ENCODE measurements at regions not wholly inside any gene's neighbourhood (a gene's known extent, or its start where the extent isn't known, plus 50 kb on each side); places are given as distances from the start of the nearest gene placed in this dataset.

- DNase-seq = no peak
Observed at GRCh38 chr17:54536306-54536705, 364.3 kb upstream of the TOM1L1 start.

DNA sequence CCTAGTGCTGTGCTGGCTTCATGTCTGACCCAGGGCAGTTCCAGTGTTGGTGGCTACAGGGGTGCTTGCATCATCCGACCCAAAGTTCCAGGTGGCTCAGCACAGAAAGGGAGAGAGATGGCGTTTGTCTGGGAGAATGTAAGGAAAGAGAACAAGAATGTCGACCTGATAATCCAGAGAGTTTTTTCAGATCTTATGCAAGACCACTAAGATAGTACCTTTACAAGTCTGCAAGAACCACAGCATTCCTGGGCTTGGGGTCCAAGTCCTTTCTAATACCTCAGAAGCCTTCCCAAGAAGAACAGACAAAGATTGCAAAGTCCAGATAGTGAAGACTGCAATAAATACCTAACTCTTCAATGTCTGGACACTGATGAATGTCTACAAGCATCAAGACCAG is 363.0 kb upstream of the TOM1L1 start:
- H3K9me3 ChIP-seq (ENCODE audit: severe bottlenecking) = no peaks in the 10 kb centered on the region
- DNase-seq = no peak
- H3K27me3 ChIP-seq (ENCODE audit: insufficient read depth, low read depth, severe bottlenecking) = no peaks in the 10 kb centered on the region
- no peak overlapping the region for H3K27ac ChIP-seq
- no peak overlapping the region for H3K4me3 ChIP-seq (ENCODE audit: low read depth, low read length)
- H3K36me3 ChIP-seq = no peaks in the 10 kb centered on the region
- TF ChIP-seq, protein P1, sequence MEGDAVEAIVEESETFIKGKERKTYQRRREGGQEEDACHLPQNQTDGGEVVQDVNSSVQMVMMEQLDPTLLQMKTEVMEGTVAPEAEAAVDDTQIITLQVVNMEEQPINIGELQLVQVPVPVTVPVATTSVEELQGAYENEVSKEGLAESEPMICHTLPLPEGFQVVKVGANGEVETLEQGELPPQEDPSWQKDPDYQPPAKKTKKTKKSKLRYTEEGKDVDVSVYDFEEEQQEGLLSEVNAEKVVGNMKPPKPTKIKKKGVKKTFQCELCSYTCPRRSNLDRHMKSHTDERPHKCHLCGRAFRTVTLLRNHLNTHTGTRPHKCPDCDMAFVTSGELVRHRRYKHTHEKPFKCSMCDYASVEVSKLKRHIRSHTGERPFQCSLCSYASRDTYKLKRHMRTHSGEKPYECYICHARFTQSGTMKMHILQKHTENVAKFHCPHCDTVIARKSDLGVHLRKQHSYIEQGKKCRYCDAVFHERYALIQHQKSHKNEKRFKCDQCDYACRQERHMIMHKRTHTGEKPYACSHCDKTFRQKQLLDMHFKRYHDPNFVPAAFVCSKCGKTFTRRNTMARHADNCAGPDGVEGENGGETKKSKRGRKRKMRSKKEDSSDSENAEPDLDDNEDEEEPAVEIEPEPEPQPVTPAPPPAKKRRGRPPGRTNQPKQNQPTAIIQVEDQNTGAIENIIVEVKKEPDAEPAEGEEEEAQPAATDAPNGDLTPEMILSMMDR (IDR thresholded peaks at IDR 0.05; ENCODE audit: low read depth, low read length) = no peak

More at GRCh38 chr17:54536306-54536705, 364.3 kb upstream of the TOM1L1 start:
- no peaks in the 10 kb centered on the region for H3K9me3 ChIP-seq (ENCODE audit: severe bottlenecking)
- TF ChIP-seq, protein P1 (IDR thresholded peaks at IDR 0.05; ENCODE audit: low read depth, low read length) = peak; percentile 37; the same call in 1 of the 2 replicates
- H3K4me3 ChIP-seq (ENCODE audit: low read depth, low read length) = no peak overlapping the region
- no peak overlapping the region for H3K27ac ChIP-seq
- no peaks in the 10 kb centered on the region for H3K27me3 ChIP-seq (ENCODE audit: insufficient read depth, low read depth, severe bottlenecking)
- no peaks in the 10 kb centered on the region for H3K36me3 ChIP-seq

DNA sequence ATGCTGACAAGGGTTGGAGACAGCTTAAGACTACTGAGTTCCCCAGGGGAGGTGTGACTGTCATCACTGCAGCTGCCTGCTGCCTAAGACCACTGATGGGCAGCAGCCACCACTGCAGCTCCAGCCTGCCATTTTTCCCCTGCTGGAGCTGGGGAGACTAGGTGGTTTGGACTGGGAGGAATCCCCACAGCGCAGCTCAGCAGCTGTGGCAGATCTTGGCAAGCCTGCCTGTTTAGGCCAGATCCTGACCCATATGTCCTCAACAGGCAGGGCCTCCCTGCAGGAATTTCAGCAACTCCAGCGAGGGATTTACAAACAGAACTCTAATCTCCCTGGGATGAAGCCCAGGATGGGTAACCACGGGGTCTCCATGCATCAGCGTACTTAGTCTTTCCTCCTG is 356.4 kb upstream of the TOM1L1 start:
- Histone ChIP-seq H3K27me3 (ENCODE audit: insufficient read depth, low read depth, severe bottlenecking) (no peaks in the 10 kb centered on the region), H3K9me3 (ENCODE audit: severe bottlenecking) (no peaks in the 10 kb centered on the region), H3K27ac (no peak overlapping the region), H3K4me3 (ENCODE audit: low read depth, low read length) (no peak overlapping the region), H3K36me3 (no peaks in the 10 kb centered on the region)
- DNase-seq = peak; percentile 70
- TF ChIP-seq, protein P1 (IDR thresholded peaks at IDR 0.05; ENCODE audit: low read depth, low read length) = peak; percentile 67

DNA sequence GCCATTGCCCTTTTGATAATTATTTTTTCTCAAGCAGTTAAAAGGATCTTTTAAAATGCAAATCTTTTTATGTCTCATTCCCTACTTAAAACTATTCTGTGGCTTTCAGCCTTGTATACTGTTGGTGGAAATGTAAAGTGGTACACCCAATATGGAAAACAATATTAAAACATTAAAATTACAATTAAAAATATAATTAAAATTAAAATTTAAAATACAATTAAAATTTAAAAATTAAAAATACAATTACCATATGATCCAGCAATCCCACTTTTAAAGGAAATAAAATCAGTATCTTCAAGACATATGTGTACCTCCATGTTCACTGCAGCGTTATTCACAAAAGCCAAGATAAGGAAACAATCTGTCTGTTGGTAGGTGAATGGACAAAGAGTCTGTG is 340.8 kb upstream of the TOM1L1 start:
- no peaks in the 10 kb centered on the region for H3K27me3 ChIP-seq (ENCODE audit: insufficient read depth, low read depth, severe bottlenecking)
- no peaks in the 10 kb centered on the region for H3K36me3 ChIP-seq
- no peak overlapping the region for H3K27ac ChIP-seq
- no peak overlapping the region for H3K4me3 ChIP-seq (ENCODE audit: low read depth, low read length)
- no peak for DNase-seq
- H3K9me3 ChIP-seq (ENCODE audit: severe bottlenecking) = no peaks in the 10 kb centered on the region
- TF ChIP-seq, protein P1 (IDR thresholded peaks at IDR 0.05; ENCODE audit: low read depth, low read length) = no peak

- H3K9me3 ChIP-seq (ENCODE audit: severe bottlenecking) = peaks cover 11% of the 10 kb centered on the region
- H3K36me3 ChIP-seq = no peaks in the 10 kb centered on the region
- H3K4me3 ChIP-seq (ENCODE audit: low read depth, low read length) = no peak overlapping the region
- TF ChIP-seq, protein P1 (IDR thresholded peaks at IDR 0.05; ENCODE audit: low read depth, low read length) = no peak
- DNase-seq = no peak
- H3K27me3 ChIP-seq (ENCODE audit: insufficient read depth, low read depth, severe bottlenecking) = no peaks in the 10 kb centered on the region
- H3K27ac ChIP-seq = no peak overlapping the region
Observed at GRCh38 chr17:54608634-54609155, 292.0 kb upstream of the TOM1L1 start.

- DNase-seq = no peak
- no peaks in the 10 kb centered on the region for H3K27me3 ChIP-seq (ENCODE audit: insufficient read depth, low read depth, severe bottlenecking)
- TF ChIP-seq, protein P1 (IDR thresholded peaks at IDR 0.05; ENCODE audit: low read depth, low read length) = no peak
- no peaks in the 10 kb centered on the region for H3K36me3 ChIP-seq
- no peak overlapping the region for H3K27ac ChIP-seq
- H3K9me3 ChIP-seq (ENCODE audit: severe bottlenecking) = no peaks in the 10 kb centered on the region
- no peak overlapping the region for H3K4me3 ChIP-seq (ENCODE audit: low read depth, low read length)
Observed at GRCh38 chr17:54620399-54620978, 280.2 kb upstream of the TOM1L1 start.
